IPS-18a (cell line): ENCODE measurements at regions not wholly inside any gene's neighbourhood (a gene's known extent, or its start where the extent isn't known, plus 50 kb on each side); places are given as distances from the start of the nearest gene placed in this dataset.

Experiments used
- H3K27ac ChIP-seq: one replicate; pipeline ENCODE4 v1.5.1; 2013; ENCODE audit warnings: low read length
- H3K27me3 ChIP-seq: one replicate; pipeline ENCODE4 v1.6.1; 2013; ENCODE audit warnings: mild to moderate bottlenecking, low read length; ENCODE audit not compliant: control insufficient read depth, insufficient read depth
- H3K36me3 ChIP-seq: one replicate; pipeline ENCODE4 v1.6.1; 2013; ENCODE audit warnings: low read depth, low read length; ENCODE audit not compliant: control insufficient read depth
- H3K4me1 ChIP-seq: one replicate; pipeline ENCODE4 v1.6.1; 2013; ENCODE audit warnings: low read depth, low read length; ENCODE audit not compliant: control insufficient read depth
- H3K4me3 ChIP-seq: one replicate; pipeline ENCODE4 v1.5.1; 2013; ENCODE audit warnings: low read length
- H3K9ac ChIP-seq: one replicate; pipeline ENCODE4 v1.6.1; 2013; ENCODE audit warnings: mild to moderate bottlenecking, low read length, moderate library complexity
- H3K9me3 ChIP-seq: one replicate; pipeline ENCODE4 v1.6.1; 2013; ENCODE audit warnings: low read depth, low read length; ENCODE audit not compliant: control insufficient read depth

DNA sequence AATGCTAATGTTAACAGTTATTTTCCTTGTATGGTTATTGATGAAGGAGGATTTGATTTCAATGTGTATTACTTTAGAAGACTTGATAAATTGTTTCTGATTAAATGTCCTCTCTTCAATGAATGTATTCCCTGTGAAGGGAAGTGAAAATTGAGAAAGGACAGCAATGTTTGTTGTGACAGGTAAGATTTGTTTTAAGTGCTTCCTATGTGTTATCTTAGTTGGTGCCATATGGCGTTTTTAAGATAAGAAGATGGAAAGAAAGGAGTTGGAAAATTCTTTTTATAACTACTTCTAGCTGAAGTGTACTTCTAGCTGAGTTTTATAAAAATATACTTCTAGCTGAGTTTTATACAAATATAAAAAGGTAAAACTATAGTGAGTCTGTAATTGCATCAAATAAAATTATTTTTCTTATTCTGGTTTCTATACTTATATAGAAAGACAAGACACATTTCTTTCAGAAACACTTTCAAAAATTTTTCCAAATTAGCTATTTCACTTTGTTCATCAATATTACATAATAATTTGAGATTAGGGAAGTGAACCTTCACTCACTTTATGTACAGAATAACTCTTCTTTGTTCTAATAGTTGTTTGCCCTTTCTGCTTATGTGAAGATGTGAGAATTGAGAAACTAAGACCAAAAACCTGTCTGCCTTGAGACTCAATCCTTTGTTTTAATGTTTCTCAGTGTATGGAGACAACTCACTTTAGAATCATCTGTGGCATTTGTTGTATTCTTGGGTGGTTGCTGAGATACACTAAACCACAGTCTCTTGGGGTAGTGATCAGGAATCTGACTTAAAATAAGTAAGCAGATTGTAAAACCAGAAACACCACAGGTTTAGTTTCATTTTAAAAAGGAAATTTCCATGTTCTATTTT lies 382.9 kb upstream of the B3GALT2 start:
- H3K36me3 ChIP-seq = no peaks in the 10 kb centered on the region
- H3K9me3 ChIP-seq = no peaks in the 10 kb centered on the region
- H3K4me3 ChIP-seq = no peak overlapping the region
- H3K9ac ChIP-seq = no peak overlapping the region
- no peaks in the 10 kb centered on the region for H3K4me1 ChIP-seq
- no peaks in the 10 kb centered on the region for H3K27me3 ChIP-seq
- H3K27ac ChIP-seq = no peak overlapping the region

DNA sequence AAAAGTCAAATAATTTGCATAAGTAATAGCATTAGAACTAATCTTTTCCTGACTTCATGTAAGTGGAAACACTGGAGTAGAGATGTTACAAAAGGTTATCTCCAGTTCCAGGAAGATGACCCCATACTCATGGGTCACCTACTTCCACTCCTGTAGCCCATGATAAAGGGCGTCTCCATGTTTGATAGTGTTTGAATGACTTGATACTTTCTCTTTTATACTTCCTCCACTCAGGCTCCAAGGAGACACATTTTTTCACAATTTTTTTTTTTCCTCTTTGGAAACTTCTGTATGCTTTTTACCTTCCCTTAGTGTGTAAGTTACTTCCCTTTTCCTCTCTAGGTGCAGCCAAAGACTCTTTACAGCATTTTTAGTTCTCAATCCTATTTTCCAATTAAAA lies 382.1 kb upstream of the B3GALT2 start:
- Histone ChIP-seq H3K9ac (no peak overlapping the region), H3K27ac (no peak overlapping the region)

GRCh38 chr1:193567937-193568336 lies 381.5 kb upstream of the B3GALT2 start:
- no peaks in the 10 kb centered on the region for H3K36me3 ChIP-seq
- no peaks in the 10 kb centered on the region for H3K9me3 ChIP-seq
- no peaks in the 10 kb centered on the region for H3K4me1 ChIP-seq
- H3K9ac ChIP-seq = no peak overlapping the region
- H3K27me3 ChIP-seq = no peaks in the 10 kb centered on the region
- no peak overlapping the region for H3K4me3 ChIP-seq
- H3K27ac ChIP-seq = no peak overlapping the region

More for the DNA sequence above, 382.1 kb upstream of the B3GALT2 start:
- no peaks in the 10 kb centered on the region for H3K36me3 ChIP-seq
- no peaks in the 10 kb centered on the region for H3K4me1 ChIP-seq
- H3K9me3 ChIP-seq = no peaks in the 10 kb centered on the region
- H3K4me3 ChIP-seq = no peak overlapping the region
- no peaks in the 10 kb centered on the region for H3K27me3 ChIP-seq

GRCh38 chr1:193566735-193567134 lies 380.3 kb upstream of the B3GALT2 start:
- Histone ChIP-seq H3K27me3 (no peaks in the 10 kb centered on the region), H3K27ac (no peak overlapping the region), H3K9me3 (no peaks in the 10 kb centered on the region), H3K4me3 (no peak overlapping the region), H3K4me1 (peaks cover 3% of the 10 kb centered on the region), H3K36me3 (no peaks in the 10 kb centered on the region), H3K9ac (no peak overlapping the region)

DNA sequence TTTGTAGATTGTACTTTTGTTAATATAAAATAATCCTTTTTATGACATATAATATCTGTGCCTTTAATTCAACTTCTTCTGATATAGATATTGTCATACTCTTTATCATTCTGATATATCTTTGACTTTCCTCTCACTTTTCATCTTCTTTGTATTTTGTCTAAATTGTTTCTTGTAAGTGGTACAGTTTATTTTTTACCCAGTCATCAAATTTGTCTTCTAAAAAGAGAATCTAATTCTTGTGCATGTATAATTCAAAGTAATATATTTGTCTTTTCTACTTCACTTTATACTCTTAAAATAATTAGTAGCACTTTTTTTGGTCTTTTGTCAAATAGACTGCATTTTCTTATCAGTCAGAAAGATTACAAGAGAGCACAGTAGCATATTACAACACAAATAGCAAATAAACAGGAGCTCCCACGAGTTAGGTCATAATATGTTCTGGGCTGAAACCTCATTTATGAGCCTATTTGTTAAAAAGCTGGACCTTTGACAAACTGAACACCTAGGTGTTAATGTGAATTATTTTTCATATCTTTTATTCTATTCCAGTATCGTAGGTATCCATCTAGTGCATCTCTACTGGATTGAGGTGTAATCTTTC lies 379.7 kb upstream of the B3GALT2 start:
- Histone ChIP-seq H3K9me3 (no peaks in the 10 kb centered on the region), H3K27me3 (no peaks in the 10 kb centered on the region), H3K4me3 (no peak overlapping the region), H3K4me1 (peaks cover 3% of the 10 kb centered on the region), H3K36me3 (no peaks in the 10 kb centered on the region), H3K27ac (no peak overlapping the region), H3K9ac (no peak overlapping the region)

DNA sequence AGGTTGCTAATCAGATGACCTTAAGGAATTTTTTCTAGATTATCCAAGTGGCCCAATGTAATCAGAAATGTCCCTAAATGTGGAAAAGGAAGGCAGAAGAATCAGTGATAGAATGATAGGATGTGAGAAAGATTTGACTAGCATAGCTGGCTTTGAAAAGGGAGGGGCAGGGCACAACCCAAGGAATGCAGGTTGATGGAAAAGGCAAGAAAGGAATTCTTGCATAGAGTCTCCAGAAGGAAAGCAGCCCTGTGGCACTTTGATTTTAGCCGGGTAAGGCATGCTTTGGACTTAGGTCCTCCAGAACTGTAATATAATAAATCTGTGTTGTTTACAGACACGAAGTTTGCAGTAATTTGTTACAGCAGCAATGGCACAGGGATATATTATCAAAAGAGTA lies 375.7 kb upstream of the B3GALT2 start:
- Histone ChIP-seq H3K4me3 (no peak overlapping the region), H3K36me3 (no peaks in the 10 kb centered on the region), H3K27me3 (no peaks in the 10 kb centered on the region), H3K4me1 (peaks cover 3% of the 10 kb centered on the region), H3K9ac (no peak overlapping the region), H3K9me3 (no peaks in the 10 kb centered on the region), H3K27ac (no peak overlapping the region)

- Histone ChIP-seq H3K27me3 (no peaks in the 10 kb centered on the region), H3K27ac (no peak overlapping the region), H3K4me1 (peaks cover 3% of the 10 kb centered on the region), H3K36me3 (no peaks in the 10 kb centered on the region), H3K9ac (no peak overlapping the region), H3K9me3 (no peaks in the 10 kb centered on the region), H3K4me3 (no peak overlapping the region)
These were observed 372.1 kb upstream of the B3GALT2 start for GRCh38 chr1:193558491-193559028.

GRCh38 chr1:193555662-193556441 lies 369.4 kb upstream of the B3GALT2 start:
- Histone ChIP-seq H3K4me1 (no peaks in the 10 kb centered on the region), H3K27me3 (no peaks in the 10 kb centered on the region), H3K4me3 (no peak overlapping the region), H3K9ac (no peak overlapping the region), H3K27ac (no peak overlapping the region), H3K9me3 (no peaks in the 10 kb centered on the region), H3K36me3 (no peaks in the 10 kb centered on the region)

DNA sequence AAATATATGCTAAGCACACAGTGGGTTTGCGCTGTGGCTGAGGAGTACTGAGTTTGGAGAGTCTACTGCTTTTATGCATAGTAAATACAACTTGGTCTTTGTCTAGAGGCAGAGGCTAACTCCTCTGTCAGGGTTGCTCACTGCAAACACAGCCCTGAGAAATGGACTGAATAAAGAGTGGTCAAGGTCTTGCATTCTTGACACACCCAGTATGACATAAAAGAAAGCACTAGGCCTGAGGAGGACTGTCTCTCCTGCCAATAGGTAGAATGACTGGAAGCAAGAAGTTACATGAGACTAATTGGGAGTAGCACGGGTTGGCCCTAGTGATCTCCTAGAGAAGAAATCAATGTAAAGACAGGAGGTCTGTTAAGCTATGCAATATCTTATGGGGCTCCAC lies 367.2 kb upstream of the B3GALT2 start:
- no peak overlapping the region for H3K4me3 ChIP-seq
- no peak overlapping the region for H3K27ac ChIP-seq
- no peaks in the 10 kb centered on the region for H3K27me3 ChIP-seq
- H3K9me3 ChIP-seq = no peaks in the 10 kb centered on the region
- H3K9ac ChIP-seq = no peak overlapping the region
- H3K36me3 ChIP-seq = no peaks in the 10 kb centered on the region
- no peaks in the 10 kb centered on the region for H3K4me1 ChIP-seq

DNA sequence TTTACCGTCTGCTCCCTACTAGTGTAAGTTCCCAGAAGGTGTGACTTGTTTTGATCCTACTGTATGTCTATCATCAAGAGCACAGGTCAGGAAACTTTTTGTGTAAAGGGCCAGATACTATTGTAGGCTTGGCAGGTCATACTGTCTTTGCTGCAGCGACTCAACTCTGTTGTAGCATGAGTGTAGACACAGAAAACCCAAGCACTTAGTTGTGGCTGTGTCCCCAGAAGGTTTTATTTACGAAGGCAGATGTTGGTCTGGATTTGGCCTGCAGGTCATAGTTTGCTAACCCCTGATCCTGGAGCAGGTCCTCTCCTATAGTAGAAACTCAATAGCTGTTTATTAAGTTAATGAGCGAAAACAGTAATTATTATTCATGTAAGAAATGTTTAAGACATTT lies 365.9 kb upstream of the B3GALT2 start:
- Histone ChIP-seq H3K9ac (no peak overlapping the region), H3K27ac (no peak overlapping the region), H3K4me1 (no peaks in the 10 kb centered on the region), H3K36me3 (no peaks in the 10 kb centered on the region), H3K27me3 (no peaks in the 10 kb centered on the region), H3K9me3 (no peaks in the 10 kb centered on the region), H3K4me3 (no peak overlapping the region)

- Histone ChIP-seq H3K27ac (no peak overlapping the region), H3K9me3 (no peaks in the 10 kb centered on the region), H3K4me1 (no peaks in the 10 kb centered on the region), H3K9ac (no peak overlapping the region), H3K4me3 (no peak overlapping the region), H3K36me3 (no peaks in the 10 kb centered on the region), H3K27me3 (no peaks in the 10 kb centered on the region)
These were observed 362.7 kb upstream of the B3GALT2 start for GRCh38 chr1:193549081-193549480.
